ENCODE measurements at regions not wholly inside any gene's neighbourhood (a gene's known extent, or its start where the extent isn't known, plus 50 kb on each side); places are given as distances from the start of the nearest gene placed in this dataset.

DNA sequence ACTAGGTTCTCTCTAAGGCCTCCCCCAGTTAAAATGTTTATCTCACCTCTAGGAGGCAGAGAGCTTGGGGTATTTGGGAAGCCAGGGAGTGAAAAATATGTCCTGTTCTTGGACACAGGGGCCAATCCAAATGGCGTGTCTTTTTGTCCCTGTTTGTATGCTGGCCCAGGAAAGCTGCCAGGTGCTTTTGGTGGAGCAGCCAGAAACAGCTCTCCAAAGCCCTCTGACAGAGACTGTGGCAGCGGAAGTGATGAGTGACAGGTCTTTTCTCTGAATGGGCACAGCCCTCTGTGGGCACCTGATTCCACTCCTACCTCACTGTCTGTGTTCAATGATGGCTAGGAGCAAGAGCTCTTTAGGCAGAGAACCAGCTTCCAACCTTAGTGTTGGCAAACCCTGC, 106.4 kb upstream of the KIRREL3 start:
- no peak overlapping the region for H3K27ac ChIP-seq
- no peaks in the 10 kb centered on the region for H3K4me1 ChIP-seq
- no peaks in the 10 kb centered on the region for H3K9me3 ChIP-seq
- no peaks in the 10 kb centered on the region for H3K36me3 ChIP-seq
- ATAC-seq = no peak
- DNase-seq = no peak
- intact Hi-C loops (cut with DNase I) = no loop called here
- H3K27me3 ChIP-seq (ENCODE audit: low read depth) = no peaks in the 10 kb centered on the region
- H3K4me3 ChIP-seq = no peak overlapping the region
- TF ChIP-seq, protein P1, sequence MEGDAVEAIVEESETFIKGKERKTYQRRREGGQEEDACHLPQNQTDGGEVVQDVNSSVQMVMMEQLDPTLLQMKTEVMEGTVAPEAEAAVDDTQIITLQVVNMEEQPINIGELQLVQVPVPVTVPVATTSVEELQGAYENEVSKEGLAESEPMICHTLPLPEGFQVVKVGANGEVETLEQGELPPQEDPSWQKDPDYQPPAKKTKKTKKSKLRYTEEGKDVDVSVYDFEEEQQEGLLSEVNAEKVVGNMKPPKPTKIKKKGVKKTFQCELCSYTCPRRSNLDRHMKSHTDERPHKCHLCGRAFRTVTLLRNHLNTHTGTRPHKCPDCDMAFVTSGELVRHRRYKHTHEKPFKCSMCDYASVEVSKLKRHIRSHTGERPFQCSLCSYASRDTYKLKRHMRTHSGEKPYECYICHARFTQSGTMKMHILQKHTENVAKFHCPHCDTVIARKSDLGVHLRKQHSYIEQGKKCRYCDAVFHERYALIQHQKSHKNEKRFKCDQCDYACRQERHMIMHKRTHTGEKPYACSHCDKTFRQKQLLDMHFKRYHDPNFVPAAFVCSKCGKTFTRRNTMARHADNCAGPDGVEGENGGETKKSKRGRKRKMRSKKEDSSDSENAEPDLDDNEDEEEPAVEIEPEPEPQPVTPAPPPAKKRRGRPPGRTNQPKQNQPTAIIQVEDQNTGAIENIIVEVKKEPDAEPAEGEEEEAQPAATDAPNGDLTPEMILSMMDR (IDR thresholded peaks at IDR 0.05) = no peak

DNA sequence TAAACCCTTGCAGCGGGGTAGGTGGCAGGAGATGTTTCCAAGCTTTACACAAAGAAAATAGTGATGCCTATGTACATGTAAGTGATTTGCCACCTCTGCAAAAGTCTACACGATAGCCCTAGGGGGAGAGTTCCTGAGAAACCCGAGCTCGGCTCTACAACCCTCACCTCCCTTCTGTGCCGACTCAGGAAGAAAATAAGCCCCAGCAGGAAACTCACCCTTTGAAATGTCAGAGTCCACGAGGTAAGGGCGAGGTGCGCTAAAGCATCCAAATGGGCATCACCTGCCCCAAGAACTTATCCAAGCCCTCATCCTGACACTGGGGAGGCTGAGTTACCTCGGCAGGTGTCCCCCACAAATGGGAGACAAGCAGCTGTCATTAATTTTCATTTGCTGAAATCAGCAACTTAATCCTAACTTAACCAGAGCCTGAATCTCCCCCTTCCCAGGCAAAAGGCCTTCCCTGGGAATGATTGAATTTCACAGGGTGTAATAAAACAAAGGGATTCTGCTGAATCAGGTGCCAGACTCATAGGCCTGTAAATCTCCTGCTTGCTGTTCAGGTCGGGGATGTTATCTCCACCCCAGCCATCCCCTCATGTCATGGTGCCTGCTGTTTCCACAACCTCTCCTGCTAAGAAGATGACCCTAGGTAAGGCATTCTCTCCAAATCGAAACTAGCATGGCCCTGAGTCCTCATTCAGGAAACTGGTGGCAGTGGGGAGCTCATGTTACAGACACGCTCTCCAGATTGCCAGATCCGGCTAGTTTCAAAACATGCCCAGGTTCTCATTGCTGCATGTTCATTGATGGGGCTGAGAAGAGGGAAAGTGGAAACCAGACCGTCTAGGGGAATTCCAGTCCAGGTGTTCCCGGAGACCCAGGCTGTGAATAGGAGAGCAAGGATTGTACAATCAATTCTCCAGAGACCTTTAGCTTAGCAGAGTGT, 105.3 kb upstream of the KIRREL3 start:
- ATAC-seq (peak; percentile 21 to 70), DNase-seq (no peak)
- intact Hi-C loops (cut with DNase I) = no loop called here
- Histone ChIP-seq H3K27me3 (ENCODE audit: low read depth) (no peaks in the 10 kb centered on the region), H3K4me3 (no peak overlapping the region), H3K4me1 (no peaks in the 10 kb centered on the region), H3K9me3 (no peaks in the 10 kb centered on the region), H3K27ac (no peak overlapping the region), H3K36me3 (no peaks in the 10 kb centered on the region)
- TF ChIP-seq, protein P1 (IDR thresholded peaks at IDR 0.05) = no peak

DNA sequence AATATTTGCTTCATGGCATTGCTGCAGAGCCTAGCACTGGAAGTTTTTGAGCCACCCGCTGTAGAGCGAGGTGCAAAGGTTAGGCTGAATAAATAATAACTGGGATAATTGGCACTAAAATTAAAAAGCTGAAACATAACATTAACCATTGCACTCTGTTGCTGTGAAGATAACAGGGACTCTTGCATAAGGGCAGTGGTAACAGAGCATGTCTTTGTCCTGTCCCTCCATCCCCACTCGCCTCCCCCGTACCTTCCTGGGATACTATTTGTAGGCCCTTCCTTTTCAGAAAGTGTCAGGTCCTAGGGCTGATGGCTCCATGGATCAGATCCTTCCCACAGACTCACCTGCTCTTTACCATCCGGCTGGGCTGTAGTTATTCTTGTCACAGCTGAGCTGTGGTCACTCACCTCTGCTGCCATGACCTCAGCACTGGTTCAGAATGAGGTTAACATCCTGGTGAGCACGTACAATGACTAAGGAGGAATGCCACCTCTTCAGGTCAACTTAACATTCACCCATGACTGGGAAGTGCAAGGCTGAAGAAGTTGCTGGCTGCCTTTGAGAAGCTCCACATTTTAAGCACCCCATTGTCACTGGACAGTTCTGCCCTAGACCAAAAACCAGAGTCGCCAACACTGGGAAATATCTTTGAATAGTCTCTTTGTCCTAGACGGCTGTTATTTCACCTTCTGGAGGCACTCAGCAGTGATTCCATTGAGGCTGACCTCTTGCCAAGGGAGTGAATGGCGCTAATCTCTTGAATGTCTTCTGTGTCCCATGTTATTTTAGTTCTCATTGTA, 103.2 kb upstream of the KIRREL3 start:
- Histone ChIP-seq H3K27ac (no peak overlapping the region), H3K9me3 (no peaks in the 10 kb centered on the region), H3K4me1 (no peaks in the 10 kb centered on the region), H3K27me3 (ENCODE audit: low read depth) (no peaks in the 10 kb centered on the region), H3K4me3 (no peak overlapping the region), H3K36me3 (no peaks in the 10 kb centered on the region)
- TF ChIP-seq, protein P1 (IDR thresholded peaks at IDR 0.05) = no peak
- intact Hi-C loops (cut with DNase I) = no loop called here
- no peak for ATAC-seq
- no peak for DNase-seq

DNA sequence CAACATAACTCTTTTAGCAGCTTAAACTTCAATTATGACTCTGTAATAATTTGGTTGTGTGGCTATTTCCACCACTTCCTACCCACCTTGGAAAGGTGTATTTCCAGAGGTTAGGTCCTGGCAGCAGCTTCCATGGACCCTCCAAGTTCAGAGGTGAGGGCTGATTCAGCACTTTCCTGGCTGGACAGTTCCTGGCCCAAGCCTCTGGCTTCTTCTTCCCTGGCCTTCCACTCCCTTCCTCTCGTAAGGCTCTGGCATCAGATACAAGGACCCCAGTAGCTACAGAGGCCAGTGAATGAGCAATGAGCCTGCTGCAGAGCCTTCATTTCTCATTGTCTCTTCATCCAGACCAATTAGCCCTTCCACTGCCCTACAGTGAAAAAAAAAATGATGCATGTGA, 98.1 kb upstream of the KIRREL3 start:
- no peaks in the 10 kb centered on the region for H3K36me3 ChIP-seq
- H3K4me1 ChIP-seq = no peaks in the 10 kb centered on the region
- no peak overlapping the region for H3K27ac ChIP-seq
- ATAC-seq (no peak), DNase-seq (no peak)
- no peaks in the 10 kb centered on the region for H3K9me3 ChIP-seq
- H3K27me3 ChIP-seq (ENCODE audit: low read depth) = no peaks in the 10 kb centered on the region
- H3K4me3 ChIP-seq = no peak overlapping the region
- TF ChIP-seq, protein P1 (IDR thresholded peaks at IDR 0.05) = no peak
- intact Hi-C loops (cut with DNase I) = no loop called here

DNA sequence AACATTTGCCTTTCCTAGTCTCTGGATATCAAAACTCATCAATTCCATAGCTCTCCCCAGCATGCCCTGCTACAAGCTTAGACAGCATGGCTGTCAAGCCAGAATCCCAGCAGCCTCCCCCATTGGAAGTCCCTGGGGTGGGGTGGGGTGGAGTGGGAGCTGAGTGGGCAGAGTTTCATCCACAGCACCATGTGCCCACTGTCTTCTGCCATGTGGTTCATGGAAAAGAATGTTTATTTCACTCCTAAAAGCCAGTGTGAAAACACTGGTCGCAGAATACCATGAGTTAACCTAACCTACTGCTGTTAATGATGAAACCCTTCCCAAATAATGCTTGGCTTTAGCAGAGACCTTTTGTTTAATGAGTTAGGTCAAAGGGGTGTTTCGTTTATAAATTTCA, 80.2 kb upstream of the KIRREL3 start:
- H3K27me3 ChIP-seq (ENCODE audit: low read depth) = no peaks in the 10 kb centered on the region
- no peaks in the 10 kb centered on the region for H3K9me3 ChIP-seq
- intact Hi-C loops (cut with DNase I) = no loop called here
- H3K27ac ChIP-seq = no peak overlapping the region
- ATAC-seq = no peak
- no peaks in the 10 kb centered on the region for H3K36me3 ChIP-seq
- TF ChIP-seq, protein P1 (IDR thresholded peaks at IDR 0.05) = no peak
- DNase-seq = no peak
- no peaks in the 10 kb centered on the region for H3K4me1 ChIP-seq
- H3K4me3 ChIP-seq = no peak overlapping the region

Measured in lower lobe of right lung (tissue), 2 donors.